HEK293 (cell line): ENCODE measurements at regions not wholly inside any gene's neighbourhood (a gene's known extent, or its start where the extent isn't known, plus 50 kb on each side); places are given as distances from the start of the nearest gene placed in this dataset.

Experiments used
- CTCF ChIA-PET: fragments of 350-600 bp; formaldehyde crosslinking; extraction: SDS; loops from one replicate; lab custom pipeline; 2021; ENCODE audit warnings: antibody characterized with exemption; lab: Yijun Ruan, JAX
- POLR2A ChIA-PET: fragments of 300-600 bp; formaldehyde crosslinking; extraction: SDS; loops from one replicate; lab custom pipeline; 2020; ENCODE audit warnings: antibody characterized with exemption, inconsistent platforms; lab: Yijun Ruan, JAX
- H3K27ac ChIP-seq: fragments of 200-500 bp; sonication (Bioruptor generic); 2 replicates; pipeline ENCODE4 v1.5.1; 2014; ENCODE audit warnings: low read depth, low read length, control low read depth, inconsistent platforms; ENCODE audit errors: extremely low read depth
- H3K36me3 ChIP-seq, 2 experiments: fragments of 200-500 bp in 1 of 2; sonication (Bioruptor generic) in 1 of 2; 1 replicate in 1 of 2; 2 replicates in 1 of 2; pipeline ENCODE4 v1.5.1; 2014 to 2017; ENCODE audit warnings: inconsistent platforms in 2 of 2, low read length in 2 of 2; ENCODE audit not compliant: control insufficient read depth in 2 of 2, insufficient read depth in 1 of 2
- H3K4me1 ChIP-seq: fragments of 200-500 bp; sonication (Bioruptor generic); 2 replicates; pipeline ENCODE4 v1.5.1; 2014; ENCODE audit warnings: mild to moderate bottlenecking, low read length, inconsistent platforms; ENCODE audit not compliant: control insufficient read depth, insufficient read depth
- H3K4me3 ChIP-seq: 2 replicates; pipeline ENCODE4 v1.5.1; 2011; ENCODE audit warnings: low read depth, mild to moderate bottlenecking, control low read depth, low read length, moderate library complexity
- H3K9me3 ChIP-seq: fragments of 200-500 bp; sonication (Bioruptor generic); 2 replicates; pipeline ENCODE4 v1.5.1; 2014; ENCODE audit warnings: low read depth, low read length, inconsistent platforms; ENCODE audit not compliant: control insufficient read depth, insufficient read depth
- GLI2 ChIP-seq: fragments of 450-650 bp; formaldehyde crosslinking; IDR thresholded peaks from 2 replicates; pipeline ENCODE4; 2017; ENCODE audit warnings: missing biosample characterization, missing genetic modification characterization, low read depth, borderline replicate concordance
- IKZF3 ChIP-seq: fragments of 450-650 bp; IDR thresholded peaks from 2 replicates; pipeline ENCODE4 v1.5.0; 2018; ENCODE audit warnings: missing biosample characterization, mild to moderate bottlenecking, missing genetic modification characterization, moderate library complexity
- OSR2 ChIP-seq: fragments of 450-650 bp; formaldehyde crosslinking; IDR thresholded peaks from 2 replicates; pipeline ENCODE4 v1.5.1; 2016; ENCODE audit warnings: missing biosample characterization, missing genetic modification characterization
- SALL2 ChIP-seq: fragments of 450-650 bp; formaldehyde crosslinking; IDR thresholded peaks from 2 replicates; pipeline ENCODE4 v1.5.0; 2017; ENCODE audit warnings: missing biosample characterization, mild to moderate bottlenecking, missing genetic modification characterization, borderline replicate concordance
- SETDB1 ChIP-seq: IDR thresholded peaks from one replicate; pipeline ENCODE4 v1.6.1; 2017; ENCODE audit warnings: mild to moderate bottlenecking, low read length, moderate library complexity, mixed read lengths; ENCODE audit not compliant: insufficient read length
- TSHZ1 ChIP-seq: fragments of 450-650 bp; formaldehyde crosslinking; IDR thresholded peaks from 2 replicates; pipeline ENCODE4 v1.5.1; 2016; ENCODE audit warnings: missing biosample characterization, missing genetic modification characterization, borderline replicate concordance
- ZBTB10 ChIP-seq: fragments of 450-650 bp; formaldehyde crosslinking; IDR thresholded peaks from 2 replicates; pipeline ENCODE4 v1.5.1; 2016; ENCODE audit warnings: missing biosample characterization, missing genetic modification characterization
- ZNF280D ChIP-seq: fragments of 450-650 bp; formaldehyde crosslinking; IDR thresholded peaks from 2 replicates; pipeline ENCODE4 v1.5.1; 2016; ENCODE audit warnings: missing biosample characterization, missing genetic modification characterization
- ZNF394 ChIP-seq: fragments of 450-650 bp; formaldehyde crosslinking; IDR thresholded peaks from 2 replicates; pipeline ENCODE4 v1.5.1; 2016; ENCODE audit warnings: missing biosample characterization, missing genetic modification characterization, mild to moderate bottlenecking, moderate library complexity, borderline replicate concordance
- ZNF433 ChIP-seq: fragments of 450-650 bp; formaldehyde crosslinking; IDR thresholded peaks from 2 replicates; pipeline ENCODE4 v1.5.1; 2016; ENCODE audit warnings: missing biosample characterization, missing genetic modification characterization, low read depth
- ZNF585B ChIP-seq: fragments of 450-650 bp; formaldehyde crosslinking; IDR thresholded peaks from 2 replicates; pipeline ENCODE4 v1.5.1; 2016; ENCODE audit warnings: missing biosample characterization, missing genetic modification characterization
- ZNF701 ChIP-seq: fragments of 450-650 bp; formaldehyde crosslinking; IDR thresholded peaks from 2 replicates; pipeline ENCODE4 v1.5.1; 2016; ENCODE audit warnings: missing biosample characterization, missing genetic modification characterization
- ZNF704 ChIP-seq: fragments of 450-650 bp; formaldehyde crosslinking; IDR thresholded peaks from 2 replicates; pipeline ENCODE4 v1.5.1; 2016; ENCODE audit warnings: missing biosample characterization, missing genetic modification characterization
- ZNF830 ChIP-seq: fragments of 450-650 bp; IDR thresholded peaks from 2 replicates; pipeline ENCODE4 v1.5.0; 2018; ENCODE audit warnings: missing biosample characterization, missing genetic modification characterization, low read depth, mild to moderate bottlenecking, moderate library complexity
- TF ChIP-seq, protein P1 (sequence below): fragments of 450-650 bp; formaldehyde crosslinking; IDR thresholded peaks from 2 replicates; pipeline ENCODE4 v1.5.1; 2016; ENCODE audit warnings: missing biosample characterization, missing genetic modification characterization

DNA sequence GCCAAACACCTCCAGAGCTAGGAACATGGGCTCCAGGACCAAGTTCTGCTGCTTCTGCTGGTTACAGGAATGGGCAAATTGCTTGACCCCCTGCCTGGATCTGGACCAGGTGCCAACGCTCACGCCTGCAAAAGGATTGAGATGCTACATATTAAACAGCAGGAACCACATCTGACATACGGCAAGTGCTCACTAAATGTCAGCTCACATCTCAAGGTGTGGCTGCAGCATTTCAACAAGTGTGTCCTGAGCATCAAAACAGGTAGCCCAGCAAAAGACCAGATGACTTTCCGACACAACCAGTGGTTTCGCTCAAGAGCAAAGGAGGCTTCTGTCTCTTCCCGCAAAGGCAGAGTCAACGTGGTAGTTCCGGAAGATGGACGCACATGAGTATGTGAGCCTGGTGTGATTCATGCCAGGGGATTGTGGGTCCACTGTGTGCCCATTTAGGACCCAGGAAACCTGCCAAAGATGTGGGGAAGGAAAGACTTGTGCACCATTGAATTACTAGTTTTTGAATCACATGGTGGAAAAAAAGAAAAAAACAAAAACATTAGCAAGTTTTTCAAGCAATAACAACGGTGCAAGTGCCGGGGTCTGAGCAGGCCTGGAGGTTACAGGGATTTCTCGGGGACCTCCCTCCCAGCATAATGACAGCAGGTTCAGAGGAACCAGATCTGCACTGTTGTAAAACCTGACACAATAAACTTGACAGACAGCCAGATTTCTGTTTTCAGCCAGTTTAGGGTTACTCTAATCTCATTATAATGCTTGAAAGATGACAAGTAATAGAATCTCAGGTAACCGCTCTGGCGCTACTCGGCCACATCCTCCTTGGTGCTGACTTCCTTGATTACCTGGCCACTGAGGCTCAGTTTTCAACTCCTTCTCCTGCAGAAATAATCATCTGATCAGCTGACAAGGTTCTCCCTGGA lies 77.9 kb downstream of the SOX1 start:
- POLR2A ChIA-PET: no interaction called here
- no peak for TF ChIP-seq GLI2 (tag by site-specific recombination)
- no peak for TF ChIP-seq ZNF830 (tag by site-specific recombination)
- TF ChIP-seq, protein P1, sequence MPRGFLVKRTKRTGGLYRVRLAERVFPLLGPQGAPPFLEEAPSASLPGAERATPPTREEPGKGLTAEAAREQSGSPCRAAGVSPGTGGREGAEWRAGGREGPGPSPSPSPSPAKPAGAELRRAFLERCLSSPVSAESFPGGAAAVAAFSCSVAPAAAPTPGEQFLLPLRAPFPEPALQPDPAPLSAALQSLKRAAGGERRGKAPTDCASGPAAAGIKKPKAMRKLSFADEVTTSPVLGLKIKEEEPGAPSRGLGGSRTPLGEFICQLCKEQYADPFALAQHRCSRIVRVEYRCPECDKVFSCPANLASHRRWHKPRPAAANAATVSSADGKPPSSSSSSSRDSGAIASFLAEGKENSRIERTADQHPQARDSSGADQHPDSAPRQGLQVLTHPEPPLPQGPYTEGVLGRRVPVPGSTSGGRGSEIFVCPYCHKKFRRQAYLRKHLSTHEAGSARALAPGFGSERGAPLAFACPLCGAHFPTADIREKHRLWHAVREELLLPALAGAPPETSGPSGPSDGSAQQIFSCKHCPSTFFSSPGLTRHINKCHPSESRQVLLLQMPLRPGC (tag by site-specific recombination): no peak
- TF ChIP-seq TSHZ1: no peak
- TF ChIP-seq ZNF433 (tag by site-specific recombination): no peak
- TF ChIP-seq SALL2 (tag by site-specific recombination): no peak
- TF ChIP-seq IKZF3 (tag by site-specific recombination): no peak
- TF ChIP-seq ZNF701: no peak
- TF ChIP-seq ZNF585B (tag by site-specific recombination): no peak
- TF ChIP-seq ZBTB10 (tag by site-specific recombination): no peak
- TF ChIP-seq SETDB1: no peak
- no peak for TF ChIP-seq ZNF704
- TF ChIP-seq OSR2: no peak
- no peak for TF ChIP-seq ZNF394
- TF ChIP-seq ZNF280D (tag by site-specific recombination): no peak
- CTCF ChIA-PET: no interaction called here
- Histone ChIP-seq H3K27ac (no peak overlapping the region), H3K4me1 (peaks cover 1% of the 10 kb centered on the region; the same call in 1 of the 2 replicates), H3K36me3 (no peaks in the 10 kb centered on the region), H3K9me3 (no peaks in the 10 kb centered on the region), H3K4me3 (no peak overlapping the region)
